Muscle of arm (tissue), 1 donor: ENCODE measurements at regions not wholly inside any gene's neighbourhood (a gene's known extent, or its start where the extent isn't known, plus 50 kb on each side); places are given as distances from the start of the nearest gene placed in this dataset.
A peak's percentile ranks its signal among the peaks of the same experiment; 100 is the strongest.

ENCODE experiments used
- DNase-seq: peaks from one replicate; pipeline ENCODE4 v3.0.0-alpha.2; 2013

DNA sequence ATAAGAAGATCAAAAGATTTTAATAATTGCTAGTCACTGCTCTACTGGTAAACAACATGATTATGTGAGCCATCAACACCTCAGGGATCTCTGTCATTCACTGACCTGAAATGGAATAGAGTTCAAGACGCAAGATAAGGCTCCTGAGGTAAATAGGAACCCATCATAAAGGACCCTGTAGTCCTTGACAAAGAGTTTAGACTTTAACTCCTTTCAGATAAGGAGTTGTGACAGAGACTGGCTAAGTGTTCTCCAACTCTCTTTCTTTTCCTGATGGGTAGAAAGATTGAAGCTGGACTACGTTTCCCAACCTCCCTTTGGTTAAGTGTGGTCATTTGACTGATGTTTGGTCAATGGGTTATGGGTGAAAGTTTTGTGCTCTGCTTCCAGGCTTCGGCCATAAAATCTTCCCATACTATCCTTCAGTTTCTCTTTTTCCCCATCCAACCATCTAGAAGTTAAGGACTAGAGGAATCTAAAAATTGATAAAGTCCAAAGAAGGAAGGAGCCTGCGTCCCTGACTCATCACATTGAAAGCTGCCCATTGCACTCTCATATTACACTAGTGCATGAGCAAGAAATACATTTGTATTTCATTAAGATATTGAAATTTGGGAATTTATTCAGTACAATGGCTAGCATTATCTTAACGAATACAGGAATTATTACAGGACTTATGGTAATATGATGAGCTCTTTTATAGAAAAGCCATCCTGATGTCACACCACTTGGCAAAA lies 293.7 kb upstream of the ACVR2A start:
- no peak for DNase-seq

- DNase-seq: no peak
Measured at GRCh38 chr2:147549054-147549453, 295.8 kb upstream of the ACVR2A start.

DNA sequence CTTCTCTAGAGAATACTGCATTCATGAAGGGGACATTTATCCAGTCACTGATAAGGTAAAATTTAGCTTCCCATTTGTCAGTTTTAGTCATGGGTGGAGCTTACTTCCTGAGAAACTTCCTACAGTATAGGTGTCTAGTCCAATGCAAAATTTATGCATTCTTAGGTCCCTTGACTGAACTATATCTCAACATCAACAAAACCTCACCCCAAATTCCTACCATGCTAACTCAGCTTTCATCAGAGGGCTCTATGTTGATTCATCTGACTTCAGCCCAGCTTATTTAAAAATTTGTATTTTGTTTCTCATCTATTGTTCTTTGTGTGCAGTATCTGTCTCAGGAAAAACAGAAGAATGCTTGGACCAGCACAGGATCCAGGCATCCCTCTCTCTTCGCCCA lies 296.4 kb upstream of the ACVR2A start:
- no peak for DNase-seq

DNA sequence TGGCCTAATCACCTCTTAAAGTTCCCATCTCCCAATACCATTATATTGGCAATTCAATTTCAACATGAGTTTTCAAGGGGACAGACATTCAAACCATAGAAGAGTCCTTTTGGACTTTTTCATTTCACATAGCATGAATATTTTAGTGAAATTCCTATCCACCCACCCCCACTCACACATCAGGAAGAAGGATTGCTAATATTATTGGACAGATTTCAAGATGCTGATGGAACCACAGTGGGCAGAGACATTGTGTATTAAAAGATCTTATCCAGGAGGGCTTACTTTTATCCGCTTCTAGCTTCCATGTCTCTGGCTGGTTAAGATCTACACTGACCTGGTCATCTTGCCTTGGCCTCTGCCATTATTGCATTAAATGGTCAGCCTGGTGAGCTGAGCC lies 297.4 kb upstream of the ACVR2A start:
- DNase-seq: no peak

DNA sequence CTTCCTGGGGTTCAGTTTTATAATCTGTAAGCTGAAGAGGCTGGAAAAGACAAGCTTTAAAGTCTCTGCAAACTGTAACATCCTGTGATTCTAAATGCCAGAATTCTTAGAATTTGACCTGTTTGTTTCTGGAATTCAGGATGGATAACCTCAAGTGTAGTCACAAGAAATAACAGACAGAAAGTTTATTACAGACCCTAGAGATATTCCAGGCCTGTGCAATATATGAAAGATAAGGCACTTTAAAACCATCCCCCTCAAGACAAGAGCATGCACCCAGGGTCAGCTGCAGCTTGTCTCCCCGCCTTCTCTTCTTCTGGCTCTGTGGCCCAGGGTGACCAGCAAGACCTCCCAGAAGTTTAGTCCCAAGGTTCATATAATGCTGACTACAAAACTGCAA lies 298.7 kb upstream of the ACVR2A start:
- no peak for DNase-seq

DNA sequence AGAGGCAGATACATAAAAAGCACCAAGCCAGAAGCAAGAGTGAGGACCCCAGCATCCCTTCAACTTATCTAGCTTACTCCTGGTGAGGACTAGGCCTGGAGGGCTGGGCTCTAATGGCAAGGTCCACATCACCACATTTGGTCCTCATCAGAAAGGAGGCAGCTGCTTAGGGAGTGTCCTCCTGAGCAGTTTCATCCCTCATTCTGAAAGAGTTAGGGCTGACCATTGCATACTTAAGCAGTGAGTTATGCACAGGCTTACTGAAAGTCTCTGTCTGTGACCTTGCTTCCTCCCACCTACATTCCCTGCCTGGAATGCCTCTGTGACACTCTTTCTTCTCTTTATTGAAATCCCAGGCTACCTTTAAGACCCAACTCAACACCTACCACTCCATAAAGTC lies 301.8 kb upstream of the ACVR2A start:
- DNase-seq: no peak

DNA sequence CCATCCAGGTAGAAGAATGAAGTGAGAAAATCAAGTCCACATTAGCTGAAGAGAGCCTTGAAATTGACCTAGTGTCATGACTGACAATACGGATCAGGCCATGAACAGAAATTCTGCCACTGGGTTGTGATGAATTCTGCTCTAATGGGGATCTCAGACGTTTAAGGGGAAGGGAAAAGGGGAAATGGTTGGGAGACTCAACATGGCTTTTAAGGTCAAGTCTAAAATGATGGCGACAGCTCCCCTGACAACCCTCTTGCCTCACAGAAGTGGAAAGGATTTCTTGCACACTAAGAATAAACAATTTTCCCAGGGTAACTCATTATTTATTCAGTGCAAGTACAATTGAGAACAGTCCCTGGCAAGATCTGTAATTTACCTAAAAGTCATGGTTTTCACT lies 302.5 kb upstream of the ACVR2A start:
- no peak for DNase-seq

GRCh38 chr2:147541314-147541713 lies 303.5 kb upstream of the ACVR2A start:
- DNase-seq: no peak

- peak; percentile 29 for DNase-seq
Measured at GRCh38 chr2:147538821-147539220, 306.0 kb upstream of the ACVR2A start.

DNA sequence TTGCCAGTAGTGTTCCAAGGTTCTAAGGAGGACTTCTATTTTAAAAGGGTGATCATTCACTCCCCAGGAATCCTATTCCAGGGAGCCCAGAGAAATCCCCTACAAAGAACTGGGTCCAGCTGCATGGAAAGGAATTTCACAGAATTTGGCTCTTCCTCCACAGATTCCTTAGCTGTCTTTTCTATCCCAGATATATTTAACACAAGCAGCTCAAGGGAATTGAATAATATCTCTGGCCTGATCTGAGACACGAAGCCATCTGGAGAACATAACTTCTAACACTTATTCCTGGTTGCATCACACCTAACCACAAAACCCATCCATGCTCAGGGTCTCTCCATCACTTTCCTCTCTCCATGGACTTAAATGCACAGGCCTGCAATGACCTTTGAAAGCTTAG lies 306.7 kb upstream of the ACVR2A start:
- DNase-seq: peak; percentile 53

GRCh38 chr2:147531269-147531668 lies 313.6 kb upstream of the ACVR2A start:
- no peak for DNase-seq

DNA sequence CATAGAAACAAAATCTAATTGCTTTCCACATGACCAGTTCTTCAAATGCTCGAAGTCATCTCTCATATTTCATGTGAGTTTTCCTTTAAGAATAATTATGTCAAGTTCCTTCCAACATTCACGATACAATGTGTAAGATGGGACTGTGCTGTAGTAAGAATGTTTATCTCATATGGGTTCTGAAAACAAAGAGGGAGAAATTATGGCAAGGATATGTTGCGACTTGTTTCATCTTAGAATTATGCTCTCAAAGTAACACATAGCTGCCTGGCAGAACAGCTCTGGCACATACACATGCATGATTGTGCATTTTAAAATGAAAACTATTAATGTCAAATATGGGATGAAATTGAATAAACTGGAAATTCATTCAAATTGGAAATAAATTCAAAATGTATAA lies 314.8 kb upstream of the ACVR2A start:
- no peak for DNase-seq

- no peak for DNase-seq
Measured at GRCh38 chr2:147525819-147526489, 318.9 kb upstream of the ACVR2A start.

GRCh38 chr2:147524912-147525311 lies 319.9 kb upstream of the ACVR2A start:
- no peak for DNase-seq

GRCh38 chr2:147523415-147523814 lies 321.4 kb upstream of the ACVR2A start:
- DNase-seq: no peak

GRCh38 chr2:147521936-147522335 lies 322.9 kb upstream of the ACVR2A start:
- DNase-seq: no peak

DNA sequence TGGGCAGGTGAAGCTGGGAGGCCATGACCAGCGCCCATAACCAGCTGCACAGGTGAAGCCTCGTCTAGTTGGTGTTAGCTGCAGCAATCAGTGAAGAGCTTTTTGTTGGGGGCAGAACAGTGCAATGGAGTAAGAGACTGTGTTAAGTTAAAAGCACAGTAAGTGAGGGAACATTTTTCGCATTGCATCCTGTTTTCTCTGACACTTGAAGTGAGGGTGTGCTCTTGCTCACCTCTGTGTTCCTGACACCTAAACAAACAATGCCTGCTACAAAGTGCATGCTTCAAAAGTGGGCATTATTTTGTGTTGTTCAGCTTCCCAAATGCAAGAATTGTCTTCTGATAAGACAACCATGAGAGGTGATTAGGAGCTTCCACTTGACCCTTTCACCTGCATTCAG lies 324.0 kb upstream of the ACVR2A start:
- DNase-seq: no peak

- DNase-seq: no peak
Measured at GRCh38 chr2:147519178-147519577, 325.7 kb upstream of the ACVR2A start.

GRCh38 chr2:147515213-147515612 lies 329.6 kb upstream of the ACVR2A start:
- no peak for DNase-seq

DNA sequence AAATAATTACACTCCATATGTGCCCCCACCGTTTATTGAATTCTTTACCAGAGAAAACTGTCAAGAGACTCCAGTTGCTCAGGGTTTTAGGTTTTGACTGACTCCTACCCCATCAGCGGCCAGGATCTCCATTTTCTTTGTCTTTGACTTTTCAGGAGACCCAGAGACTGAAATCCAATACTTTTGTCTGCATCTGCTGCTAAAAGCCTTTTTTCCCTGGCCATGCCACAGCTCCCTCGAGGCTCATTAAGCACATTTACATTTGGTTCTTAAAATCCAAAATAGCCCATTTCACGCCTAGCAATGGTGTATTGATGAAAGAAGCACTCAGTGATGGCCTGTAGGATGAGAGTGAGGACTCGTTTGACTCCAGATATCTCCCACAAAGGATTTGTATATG lies 332.6 kb upstream of the ACVR2A start:
- DNase-seq: no peak

- peak; percentile 39 for DNase-seq
Measured at GRCh38 chr2:147511491-147511948, 333.3 kb upstream of the ACVR2A start.

DNA sequence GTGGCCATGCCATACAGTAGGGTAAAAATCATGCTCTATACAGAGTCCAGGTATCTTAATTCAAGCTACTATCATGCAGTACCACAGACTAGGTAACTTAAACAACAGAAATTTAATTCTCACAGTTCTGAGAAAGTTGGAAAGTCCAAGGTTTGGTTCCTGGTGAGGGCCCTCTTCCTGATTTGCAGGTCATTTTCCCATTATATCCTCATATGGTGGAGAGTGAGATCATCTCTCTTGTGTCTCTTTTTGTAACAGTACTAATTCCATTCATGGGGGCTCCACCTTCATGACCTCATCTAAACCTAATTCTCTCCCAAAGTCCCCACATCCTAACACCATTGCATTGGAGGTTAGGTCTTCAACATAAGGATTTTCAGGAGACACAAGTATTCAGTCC lies 335.0 kb upstream of the ACVR2A start:
- no peak for DNase-seq

- DNase-seq: no peak
Measured at GRCh38 chr2:147506889-147507288, 337.9 kb upstream of the ACVR2A start.
